Stimulated activated CD4-positive, alpha-beta T cell treated with anti-CD3 and anti-CD28 coated beads, Interleukin-12 subunit alpha, Interleukin-12 subunit beta, amount 100 ng/mL, for 24 hours (primary cell): ENCODE measurements at regions not wholly inside any gene's neighbourhood (a gene's known extent, or its start where the extent isn't known, plus 50 kb on each side); places are given as distances from the start of the nearest gene placed in this dataset.

Experiments
- DNase-seq, 2 experiments: peaks; one replicate each; pipeline ENCODE4 v3.0.0-alpha.2; 2020; ENCODE audit warnings: low read depth in 2 of 2

- no peak for DNase-seq
Measured at GRCh38 chr14:104439625-104440024, 139.9 kb upstream of the C14orf180 start.

GRCh38 chr14:104440297-104440956 is 139.1 kb upstream of the C14orf180 start:
- no peak for DNase-seq

- no peak for DNase-seq
Measured at GRCh38 chr14:104441275-104442106, 138.1 kb upstream of the C14orf180 start.

DNA sequence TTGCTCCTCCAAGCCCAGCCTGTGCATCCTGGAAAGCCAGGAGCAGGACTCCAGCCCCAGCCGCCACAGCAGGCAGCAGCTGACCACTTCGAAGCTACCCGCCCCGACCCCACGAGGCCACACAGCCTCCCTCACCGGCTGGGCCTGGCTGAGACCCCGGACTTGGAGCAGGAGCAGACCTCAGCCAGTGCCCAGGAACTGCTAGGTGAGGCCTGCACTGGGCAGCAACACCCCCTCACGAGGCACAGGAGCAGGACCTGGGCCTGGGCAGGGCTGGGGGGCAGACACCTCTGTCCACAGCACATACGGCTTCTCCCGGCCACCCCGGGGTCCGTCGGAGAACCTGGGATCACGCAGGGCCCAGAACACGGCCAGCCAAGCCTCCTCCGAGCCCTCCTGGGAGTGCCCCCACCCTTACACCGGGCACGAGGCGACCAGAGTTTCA is 137.4 kb upstream of the C14orf180 start:
- DNase-seq: no peak

GRCh38 chr14:104442631-104443390 is 136.8 kb upstream of the C14orf180 start:
- no peak for DNase-seq

DNA sequence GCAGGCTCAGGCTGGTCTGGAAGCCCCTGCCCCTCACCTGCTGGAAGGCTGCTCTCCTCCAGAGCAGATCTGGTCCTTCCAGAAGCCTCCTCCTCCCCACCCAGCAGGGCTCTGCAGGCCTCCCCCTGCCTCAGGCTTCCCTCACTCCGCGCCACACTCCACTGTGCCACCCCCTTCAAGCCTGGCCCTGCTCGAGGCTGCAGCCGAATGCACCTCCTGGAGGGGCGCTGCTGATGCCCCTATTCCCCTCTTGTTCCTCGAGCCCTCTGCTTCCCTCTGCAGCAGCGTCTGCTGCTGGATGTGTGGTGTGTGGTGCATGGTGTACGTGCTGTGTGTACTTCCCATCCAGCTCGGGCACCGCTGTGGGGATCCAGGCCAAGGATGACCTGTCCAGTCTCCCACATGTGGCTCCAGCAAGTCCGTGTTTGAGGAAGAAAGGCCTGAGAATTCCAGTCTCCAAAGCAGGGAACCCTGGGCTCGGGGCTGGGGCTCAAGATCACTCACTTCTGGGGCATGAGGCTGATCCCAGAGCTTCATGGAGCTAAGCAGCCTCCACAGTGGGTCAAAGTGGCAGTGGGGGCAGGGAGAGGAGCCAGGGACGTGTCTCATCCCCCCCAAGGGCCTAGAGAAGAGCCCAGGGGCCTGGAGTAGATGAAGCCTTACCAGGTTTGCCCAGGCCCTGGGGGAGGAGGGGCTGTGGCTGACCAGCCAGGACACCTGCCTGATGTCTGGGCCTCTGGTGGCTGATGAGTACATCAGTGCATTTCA is 136.0 kb upstream of the C14orf180 start:
- no peak for DNase-seq

GRCh38 chr14:104444159-104445030 is 135.2 kb upstream of the C14orf180 start:
- DNase-seq: no peak

DNA sequence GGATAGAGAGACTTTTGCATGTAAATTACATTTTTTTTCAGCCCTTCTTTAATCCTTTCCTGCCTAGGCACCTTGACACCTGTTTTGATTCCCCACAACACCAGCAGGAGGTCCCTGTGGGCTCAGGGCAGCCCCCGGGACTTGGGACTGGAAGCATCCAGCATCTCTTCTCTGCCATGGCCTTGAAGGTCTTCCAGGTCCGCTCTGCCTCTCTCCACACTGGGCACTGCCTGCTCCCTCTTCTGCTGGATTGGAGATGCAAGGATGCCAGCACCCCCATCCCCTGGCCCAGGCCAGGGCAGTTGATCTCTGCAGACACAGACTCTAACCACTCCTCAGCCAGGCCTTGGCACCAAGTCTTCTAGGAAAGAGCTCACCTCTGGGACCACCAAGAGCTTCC is 134.5 kb upstream of the C14orf180 start:
- no peak for DNase-seq

DNA sequence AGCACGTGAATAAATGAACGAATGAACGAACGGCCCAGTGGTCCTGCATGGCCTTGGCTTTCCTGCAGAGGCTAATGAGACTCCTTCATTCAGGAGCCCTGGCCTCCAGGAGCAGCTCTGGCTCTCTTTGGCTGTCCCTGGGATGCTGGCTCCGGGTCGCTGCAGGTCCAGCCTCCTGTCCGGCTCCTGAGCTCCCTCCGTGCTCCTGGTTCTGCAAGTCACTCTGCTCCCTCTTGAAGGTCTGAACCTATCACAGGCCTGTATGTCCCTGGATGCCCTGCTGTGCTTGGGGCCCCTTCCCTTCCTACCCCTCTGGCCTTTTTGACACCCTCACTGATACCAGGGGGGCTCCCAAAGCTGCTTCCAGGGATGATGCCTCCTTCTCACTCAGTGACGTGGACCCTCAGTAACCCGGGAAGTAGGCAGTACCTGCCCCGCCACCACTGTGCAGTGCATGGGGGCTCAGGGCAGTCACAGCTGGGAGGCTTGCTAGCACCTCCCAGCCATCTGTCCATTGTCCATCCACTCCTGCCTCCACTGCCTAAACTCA is 133.7 kb upstream of the C14orf180 start:
- no peak for DNase-seq

GRCh38 chr14:104446611-104447010 is 133.0 kb upstream of the C14orf180 start:
- DNase-seq: no peak

DNA sequence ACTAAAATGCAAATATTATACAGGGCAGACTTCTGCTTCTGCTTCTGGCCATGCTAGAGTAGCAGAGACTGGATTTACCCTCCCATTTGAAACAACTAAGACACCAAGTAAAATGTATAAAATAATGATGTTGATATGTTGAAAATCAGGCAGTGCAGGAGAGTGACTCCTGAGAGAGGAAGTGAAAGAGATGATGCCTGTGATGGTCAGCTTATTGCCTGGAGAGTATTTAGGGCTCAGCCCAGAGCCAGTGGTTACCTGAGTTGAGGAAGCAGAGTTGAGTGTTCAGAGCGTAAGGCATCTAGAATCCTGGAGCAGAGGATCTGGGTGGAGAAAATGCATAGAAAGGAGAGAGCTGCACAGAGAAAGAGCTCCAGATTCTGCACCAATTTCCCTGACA is 131.8 kb upstream of the C14orf180 start:
- no peak for DNase-seq

DNA sequence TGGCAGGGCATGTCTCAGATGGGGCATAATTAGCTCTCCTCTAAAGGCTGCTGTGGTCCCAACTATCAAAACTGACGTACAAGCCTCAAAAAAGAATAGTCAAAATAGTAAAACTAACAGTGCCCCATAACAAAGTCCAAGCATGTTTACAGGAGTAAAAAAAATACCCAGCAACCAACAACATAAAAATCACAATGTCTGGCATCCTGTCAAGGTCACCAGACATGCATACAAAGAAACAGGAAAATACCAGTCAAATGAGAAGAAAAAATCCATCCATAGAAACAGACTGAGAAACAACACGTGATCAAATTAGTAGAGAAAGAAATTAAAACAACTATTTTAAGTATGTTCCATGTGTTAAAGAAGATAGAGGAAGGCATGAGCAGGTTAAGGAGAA is 131.2 kb upstream of the C14orf180 start:
- DNase-seq: no peak

- no peak for DNase-seq
Measured at GRCh38 chr14:104448721-104449120, 130.8 kb upstream of the C14orf180 start.

DNA sequence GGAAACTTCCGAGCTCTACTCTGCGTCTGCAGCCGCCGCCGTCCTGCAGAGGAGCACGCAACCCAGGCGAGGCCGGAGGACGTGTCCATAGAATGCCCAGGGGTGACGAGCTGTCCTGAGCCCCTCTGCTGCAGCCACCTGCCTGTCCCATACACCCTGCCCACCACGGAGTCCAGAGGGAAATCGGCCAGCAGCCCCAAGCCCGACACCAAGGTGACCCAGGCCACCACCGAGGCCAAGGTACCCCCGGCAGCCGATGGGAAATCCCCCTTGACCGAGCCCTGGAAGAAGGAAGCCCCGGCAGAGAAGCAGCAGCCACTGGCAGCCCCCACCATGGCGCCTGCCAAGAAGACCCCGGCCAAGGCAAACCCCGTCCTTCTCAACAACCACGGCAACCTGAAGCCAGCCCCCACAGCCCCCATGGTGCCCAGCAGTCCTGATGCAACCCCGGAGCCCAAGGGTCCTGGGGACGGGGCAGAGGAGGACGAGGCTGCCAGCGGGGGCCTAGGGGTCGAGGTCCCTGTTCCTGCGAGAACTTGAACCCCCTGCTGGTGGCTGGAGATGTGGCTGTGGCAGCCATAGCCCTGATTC is 128.7 kb upstream of the C14orf180 start:
- no peak for DNase-seq

GRCh38 chr14:104451474-104451873 is 128.1 kb upstream of the C14orf180 start:
- DNase-seq: no peak

GRCh38 chr14:104458845-104459244 is 120.7 kb upstream of the C14orf180 start:
- no peak for DNase-seq

DNA sequence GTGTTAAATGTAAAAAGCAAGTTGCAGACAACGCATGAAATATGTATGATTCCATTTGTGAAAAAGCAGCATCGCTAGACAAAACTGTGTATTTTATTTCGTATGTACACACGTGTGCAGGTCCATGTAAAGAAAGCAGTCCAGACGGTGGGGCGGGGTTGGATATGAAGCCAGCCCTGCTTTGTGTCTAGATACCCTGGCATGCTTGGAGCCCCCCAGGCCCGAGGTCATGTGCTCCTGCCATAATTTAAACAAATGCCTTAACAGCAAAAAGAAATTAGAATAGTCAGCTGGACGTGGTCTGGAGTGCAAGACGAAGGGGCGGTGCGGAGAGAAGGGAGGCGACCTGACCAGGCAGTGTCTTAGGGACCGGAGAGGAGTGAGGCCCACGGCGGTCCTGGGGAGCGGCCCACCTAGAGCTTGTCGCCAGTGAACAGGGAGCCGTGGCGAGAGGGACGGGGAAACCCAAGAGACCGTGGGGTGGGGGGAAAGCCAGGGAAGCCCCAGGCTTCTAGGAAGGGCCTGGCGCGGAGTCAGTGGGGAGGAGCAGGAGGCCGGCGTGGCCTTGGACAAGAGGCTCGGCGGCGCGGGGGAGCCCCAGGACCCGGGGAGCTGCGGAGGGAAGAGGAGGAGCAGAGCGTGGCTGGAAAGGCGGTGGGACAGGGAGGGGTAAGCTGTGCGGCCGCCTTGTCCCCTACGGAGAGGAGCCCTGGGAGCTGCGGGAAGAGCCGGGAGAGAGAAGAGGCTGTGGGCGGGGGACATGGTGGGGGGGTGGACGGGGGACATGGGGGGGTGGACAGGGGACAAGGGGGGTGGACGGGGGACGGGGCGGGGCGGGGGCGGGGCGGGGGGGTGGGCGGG is 118.5 kb upstream of the C14orf180 start:
- DNase-seq: no peak

DNA sequence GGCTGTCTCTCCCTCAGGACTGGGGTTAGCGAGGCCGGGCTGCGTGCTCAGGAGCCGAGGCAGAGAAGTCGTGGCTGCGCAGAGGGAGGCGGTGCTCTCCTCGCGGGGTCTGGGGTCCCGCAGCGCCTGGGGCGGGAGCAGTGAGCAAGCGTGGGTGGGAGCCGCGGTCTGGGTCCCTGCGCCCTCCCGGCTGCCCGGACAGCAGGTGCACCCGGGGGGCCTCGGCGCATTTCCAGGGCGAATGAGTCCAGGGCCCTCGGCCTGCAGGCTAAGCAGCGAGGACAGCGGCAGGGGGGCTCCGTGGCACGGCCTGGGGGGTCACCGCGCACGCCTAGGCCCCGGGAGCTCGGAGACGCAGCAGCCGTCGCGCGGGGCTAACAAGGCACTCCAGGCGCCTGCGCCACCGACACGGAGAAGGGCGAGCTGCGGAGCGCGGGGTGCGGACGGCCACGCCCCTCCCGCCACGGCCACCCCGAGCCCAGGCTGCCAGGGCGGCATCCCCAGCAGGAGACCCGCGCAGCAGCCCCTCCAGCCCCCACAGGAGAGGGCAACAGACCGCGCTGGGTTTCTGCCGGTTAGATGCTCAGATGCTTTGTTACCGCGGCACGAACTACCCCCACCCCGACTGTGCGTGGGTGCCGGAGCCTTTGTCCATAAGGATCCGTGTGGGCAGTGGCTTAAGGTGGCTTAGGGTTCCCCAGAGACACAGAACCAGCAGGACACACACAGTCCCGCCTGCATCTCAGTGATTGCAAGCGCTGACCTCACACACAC is 117.7 kb upstream of the C14orf180 start:
- DNase-seq: no peak
